ENCODE measurements at regions not wholly inside any gene's neighbourhood (a gene's known extent, or its start where the extent isn't known, plus 50 kb on each side); places are given as distances from the start of the nearest gene placed in this dataset.

DNA sequence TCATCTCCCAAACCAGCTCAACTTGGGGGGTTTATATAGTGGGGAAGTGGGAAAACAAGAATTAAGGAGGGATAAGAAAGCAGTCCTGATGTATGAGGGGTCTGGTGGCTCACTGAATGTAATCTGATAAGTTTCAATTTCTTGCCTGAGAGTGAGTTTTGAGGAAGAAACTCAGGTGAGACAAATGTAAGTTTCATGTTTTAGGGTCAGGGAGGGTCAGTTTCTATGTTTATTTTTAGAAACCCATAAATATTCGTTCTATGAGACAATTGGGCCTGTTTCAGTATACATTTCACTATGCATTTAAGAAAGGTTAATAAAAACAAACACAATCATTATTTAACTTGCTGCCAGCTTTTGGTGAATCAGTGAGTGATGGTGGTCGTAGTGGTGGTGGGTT, 128.0 kb upstream of the MBL2 start:
- intact Hi-C loops (cut with micrococcal nuclease): no loop called here

DNA sequence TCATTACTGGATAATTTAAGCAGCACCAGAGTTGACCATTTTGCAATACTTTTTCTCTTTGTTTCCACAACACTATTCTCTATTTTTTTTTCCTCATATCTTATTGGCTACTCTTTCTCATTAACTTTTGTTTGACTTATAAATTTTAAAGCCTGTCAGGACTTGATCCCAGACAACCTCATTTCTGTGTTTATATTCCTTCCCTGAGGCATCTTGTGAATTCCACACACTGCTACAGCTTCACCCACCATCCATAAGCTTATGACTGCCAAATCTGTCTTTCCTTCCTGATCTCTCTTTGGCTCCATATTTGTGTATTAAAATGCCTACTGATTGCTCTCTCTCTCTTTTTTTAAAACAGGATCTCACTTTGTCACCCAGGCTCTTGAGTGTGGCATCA, 124.6 kb upstream of the MBL2 start:
- intact Hi-C loops (cut with micrococcal nuclease): no loop called here

DNA sequence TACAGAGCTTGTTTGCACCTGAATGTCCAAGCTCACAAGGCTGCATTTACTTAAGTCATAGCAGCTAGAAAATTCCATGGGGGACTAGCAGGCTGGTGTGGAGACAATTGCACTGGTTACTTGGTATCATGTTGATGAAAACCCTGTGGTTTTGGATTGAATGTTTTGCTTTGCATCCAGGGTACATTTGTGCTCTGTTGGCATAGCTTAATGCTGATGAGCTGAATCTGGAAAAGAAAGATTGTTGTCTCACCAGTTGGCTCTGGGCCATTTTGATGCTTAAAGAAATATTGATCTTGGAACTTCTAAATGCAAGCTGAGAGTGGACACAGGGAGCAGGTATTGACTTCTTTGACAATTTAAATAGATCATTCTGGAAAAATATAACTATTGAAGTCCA, 122.5 kb upstream of the MBL2 start:
- intact Hi-C loops (cut with micrococcal nuclease): no loop called here

DNA sequence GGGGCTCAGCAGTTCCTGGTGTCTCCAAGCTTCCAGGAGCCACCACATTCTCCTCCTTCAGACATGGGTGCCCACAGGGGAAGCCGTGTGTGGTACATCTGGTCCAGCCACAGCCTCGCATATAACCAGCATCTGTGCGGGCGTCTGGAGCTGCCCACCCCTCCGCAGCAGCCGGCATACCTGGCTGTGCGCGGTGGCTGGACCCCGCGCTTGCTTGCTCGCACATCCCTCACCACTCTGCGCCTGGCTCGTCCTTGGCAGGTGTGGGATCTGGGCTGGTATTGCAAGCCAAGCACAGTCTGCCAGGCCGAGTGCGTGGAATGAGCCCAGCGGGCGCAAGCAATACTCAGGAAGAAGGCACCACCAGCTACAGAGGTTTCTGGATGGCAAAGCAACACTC, 117.7 kb upstream of the MBL2 start:
- intact Hi-C loops (cut with micrococcal nuclease): no loop called here

DNA sequence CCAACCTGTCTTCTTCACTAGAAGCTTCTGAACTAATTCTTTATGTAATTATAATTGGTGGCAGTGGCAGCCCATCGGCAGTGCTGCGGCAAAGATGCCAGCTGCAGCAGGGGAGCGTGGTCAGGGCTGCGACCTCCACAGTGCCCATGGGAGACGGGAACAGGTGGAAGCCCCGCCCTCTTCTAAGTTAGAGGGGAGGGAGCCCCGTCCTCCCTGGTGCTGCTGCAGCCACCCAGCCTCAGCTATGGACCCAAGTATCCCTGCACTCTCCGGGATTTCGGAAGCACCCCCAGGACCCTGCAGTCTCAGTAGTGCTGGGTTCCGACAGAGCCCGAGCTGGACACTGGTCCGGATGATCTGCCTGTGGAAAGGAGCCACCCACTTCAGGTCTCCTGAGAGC, 117.0 kb upstream of the MBL2 start:
- intact Hi-C loops (cut with micrococcal nuclease): no loop called here

DNA sequence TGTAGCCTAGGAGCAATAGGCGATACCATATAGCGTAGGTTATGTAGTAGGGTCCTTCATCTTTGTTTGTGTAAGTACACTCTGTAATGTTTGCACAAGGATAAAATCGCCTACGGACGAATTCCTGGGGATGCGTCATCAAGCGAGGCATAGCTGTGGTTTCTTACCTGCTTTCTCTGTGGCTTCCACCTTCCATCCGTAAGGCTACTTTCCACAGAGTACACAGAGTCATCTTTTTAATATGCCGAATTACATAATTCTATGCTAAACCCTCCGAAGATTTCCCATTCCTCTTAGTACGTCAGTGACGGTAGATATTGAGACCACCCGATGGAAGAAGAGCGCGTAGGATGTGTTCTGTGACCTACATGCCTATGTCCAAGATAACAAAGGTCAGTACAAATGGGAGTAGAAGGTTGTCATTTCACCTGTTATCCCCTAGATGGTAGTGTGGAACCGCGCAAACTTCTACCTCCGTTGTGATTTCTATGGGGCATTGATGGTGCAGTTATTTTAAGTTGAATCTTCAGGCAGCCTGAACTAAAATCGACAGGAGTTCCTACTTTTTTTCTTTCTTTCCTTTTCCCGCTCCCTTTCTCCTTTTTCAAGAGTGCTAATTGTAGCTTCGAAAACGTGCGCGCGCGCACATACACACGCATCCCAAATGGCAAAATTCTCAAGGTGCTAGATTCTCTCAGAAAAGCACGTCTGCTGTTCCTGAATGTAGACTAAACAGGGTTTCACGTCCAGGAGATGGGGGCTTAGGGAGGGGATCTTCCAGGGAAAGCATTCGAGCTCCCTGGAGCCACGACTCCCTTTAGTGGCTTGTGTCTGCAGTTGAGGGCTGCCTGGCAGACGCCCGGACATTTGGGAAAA, 111.7 kb upstream of the MBL2 start:
- intact Hi-C loops (cut with micrococcal nuclease): no loop called here

DNA sequence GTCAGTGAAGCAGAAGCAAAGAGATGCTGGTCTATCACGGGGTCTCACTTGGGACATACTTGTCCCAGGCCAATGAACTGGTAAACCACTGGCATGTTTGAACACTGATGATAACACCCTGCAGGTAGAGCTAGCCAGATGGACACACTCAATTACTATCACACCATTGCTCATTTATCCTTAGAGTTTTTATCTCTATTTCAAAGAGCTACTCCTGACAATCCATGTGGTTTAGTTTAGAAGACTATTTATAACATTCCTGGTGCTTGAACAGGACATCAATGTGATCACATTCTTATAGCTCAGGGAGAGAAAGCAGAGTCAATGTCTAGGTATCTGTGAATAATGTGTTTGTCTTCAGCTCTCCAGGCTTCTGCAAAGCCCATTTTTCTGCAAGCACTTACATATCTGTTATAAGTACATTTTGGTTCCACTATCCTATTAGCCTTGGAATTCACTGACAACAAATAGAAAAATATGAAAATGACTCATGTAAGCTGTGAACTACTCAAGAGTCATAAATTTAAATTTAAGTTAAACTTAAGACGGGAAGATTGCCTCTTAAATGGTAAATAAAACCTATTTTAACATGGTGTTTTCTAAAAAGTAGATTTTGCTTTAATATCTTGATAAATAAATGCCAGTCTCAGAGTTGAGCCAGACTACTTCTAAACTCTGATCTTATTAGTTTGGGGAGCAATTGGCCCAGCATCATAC, 106.7 kb upstream of the MBL2 start:
- intact Hi-C loops (cut with micrococcal nuclease): no loop called here

DNA sequence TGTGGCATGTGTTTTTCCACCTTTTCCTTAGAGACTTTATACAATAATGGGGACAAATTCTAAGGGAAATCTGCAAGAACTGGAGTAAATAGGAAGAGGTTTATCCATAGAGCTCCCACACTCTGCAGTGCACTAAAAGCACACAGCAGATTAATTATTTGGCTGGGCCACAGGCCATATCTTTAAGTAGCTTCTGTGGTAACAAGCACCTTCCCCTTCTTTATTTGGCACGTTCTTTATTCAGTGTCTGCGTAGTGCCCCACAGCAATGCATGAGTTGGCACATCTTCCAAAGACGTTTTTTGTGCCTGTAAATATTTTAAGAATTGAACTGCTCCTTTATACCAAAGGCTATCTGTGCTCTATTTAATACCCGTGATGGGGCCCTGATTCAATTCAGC, 104.9 kb upstream of the MBL2 start:
- intact Hi-C loops (cut with micrococcal nuclease): no loop called here

DNA sequence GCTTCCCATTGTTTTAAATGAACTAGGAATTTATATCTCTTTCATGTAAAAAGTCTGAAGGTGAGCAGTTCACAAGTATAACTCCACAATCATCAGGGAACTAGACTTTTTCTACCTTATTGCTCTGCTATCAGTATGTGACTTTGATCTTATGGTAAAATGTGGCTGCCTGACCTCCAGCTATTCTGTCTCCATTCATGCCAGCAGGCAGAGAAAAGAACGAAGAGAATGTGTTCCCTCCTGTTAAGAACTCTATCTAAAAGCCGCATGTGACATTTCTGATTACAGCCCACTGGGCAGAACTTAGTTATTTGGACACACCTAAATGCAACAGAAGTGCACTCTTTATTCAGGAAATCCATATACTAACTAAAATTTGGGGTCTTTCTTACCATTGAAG, 102.8 kb upstream of the MBL2 start:
- intact Hi-C loops (cut with micrococcal nuclease): no loop called here

DNA sequence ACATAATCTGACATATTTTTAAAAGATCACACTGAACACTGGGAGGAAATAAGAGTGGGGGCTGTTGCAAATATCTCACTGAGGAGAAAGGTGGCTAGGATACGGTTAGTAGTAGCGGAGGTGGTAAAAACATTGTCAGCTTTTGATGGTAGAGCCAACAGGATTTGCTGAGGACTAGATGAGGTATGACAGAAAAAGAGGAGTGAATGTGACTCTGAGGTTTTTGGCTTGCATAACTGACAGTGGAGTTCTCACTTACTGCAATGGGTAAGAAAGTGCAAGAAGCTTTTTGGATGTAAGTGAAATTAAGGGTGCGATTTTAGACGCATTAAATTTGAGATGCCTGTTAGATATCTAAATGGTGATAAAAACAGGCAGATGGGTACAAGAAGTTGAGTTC, 102.0 kb upstream of the MBL2 start:
- intact Hi-C loops (cut with micrococcal nuclease): no loop called here

DNA sequence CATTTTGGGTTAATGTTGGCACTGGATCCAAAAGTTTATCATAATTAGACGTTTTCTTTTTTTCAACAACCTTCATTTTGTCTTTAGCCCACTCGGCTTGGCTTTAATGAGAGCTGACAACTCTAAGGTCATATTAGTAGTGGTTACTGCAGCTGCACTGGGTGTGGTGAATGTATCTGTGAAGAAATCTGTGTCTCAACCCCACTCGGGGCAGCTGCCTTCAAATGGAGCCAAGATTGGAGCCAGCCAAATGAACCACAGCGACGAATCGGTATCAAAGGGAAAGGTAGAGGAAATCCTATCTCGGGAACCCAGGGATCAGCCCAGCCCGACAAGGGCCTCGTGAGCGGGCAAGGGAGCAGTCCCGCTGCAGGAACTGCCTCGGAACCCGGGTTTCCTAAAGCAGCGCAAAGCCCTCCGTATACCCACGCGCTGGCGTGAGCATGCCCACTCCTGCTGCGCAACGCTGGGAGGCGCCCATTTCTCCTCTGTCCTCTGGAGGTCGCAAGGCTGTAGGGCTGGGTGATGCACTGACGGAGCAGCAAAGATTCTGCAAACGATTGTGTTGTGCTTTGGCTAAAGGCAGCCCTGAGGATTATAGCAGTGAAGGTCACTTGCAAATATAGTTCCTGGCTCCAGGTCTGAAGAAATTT, 98.7 kb upstream of the MBL2 start:
- intact Hi-C loops (cut with micrococcal nuclease): no loop called here

DNA sequence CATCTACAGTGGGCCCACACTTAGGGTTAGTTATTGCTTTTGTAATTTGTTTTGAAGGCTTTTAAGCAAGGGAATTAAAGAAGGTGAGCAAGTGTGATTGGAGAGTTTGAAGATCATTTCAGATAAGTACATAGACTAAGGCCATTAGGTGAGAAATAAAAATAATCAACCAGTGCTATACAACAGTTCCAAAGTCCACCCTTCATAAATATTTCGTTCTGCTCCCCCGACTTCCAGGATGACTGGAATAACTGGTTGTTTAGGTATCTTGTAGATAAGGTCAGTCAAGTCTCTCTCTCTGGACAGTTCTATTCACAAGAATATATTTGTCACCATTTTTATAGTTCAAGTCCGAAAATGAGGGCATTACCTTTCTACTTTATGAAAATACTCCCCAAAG, 98.0 kb upstream of the MBL2 start:
- intact Hi-C loops (cut with micrococcal nuclease): no loop called here

DNA sequence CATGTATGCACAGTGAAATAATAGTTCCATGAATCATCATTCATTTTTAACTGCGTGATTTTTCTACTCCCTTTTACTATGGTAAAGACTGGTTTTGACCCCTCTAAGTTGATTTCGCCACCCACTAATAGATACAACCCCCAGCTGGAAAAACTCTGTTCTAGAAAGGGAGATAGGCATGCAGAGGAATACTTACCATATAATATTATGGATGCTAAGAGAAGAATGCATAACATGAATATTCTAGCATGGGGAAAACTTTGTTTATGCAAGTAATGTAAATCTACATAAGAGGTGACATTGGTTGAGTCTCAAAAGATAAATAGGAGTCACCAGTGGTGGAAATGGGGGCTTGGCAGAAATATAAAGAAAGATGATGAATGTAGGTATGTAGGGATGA, 97.3 kb upstream of the MBL2 start:
- intact Hi-C loops (cut with micrococcal nuclease): no loop called here

DNA sequence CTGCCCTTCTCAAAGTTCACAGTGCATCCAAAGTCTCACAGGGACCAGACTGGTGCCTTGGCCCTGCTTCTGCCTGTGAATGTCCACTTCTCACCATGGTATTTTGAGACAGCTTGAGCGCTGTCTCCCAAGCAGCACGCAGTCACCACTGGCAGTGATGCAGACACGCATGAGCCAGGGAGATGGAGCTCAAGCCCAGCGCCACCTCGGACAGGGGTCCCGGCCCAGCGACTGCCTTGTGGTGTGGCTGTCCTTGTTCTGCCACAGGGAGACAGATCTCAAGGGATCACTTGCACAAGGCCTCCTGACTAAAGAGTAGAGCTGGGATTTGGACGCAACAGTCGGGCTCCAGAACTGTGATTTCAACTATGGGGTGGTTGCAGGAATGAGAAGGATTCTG, 92.6 kb upstream of the MBL2 start:
- intact Hi-C loops (cut with micrococcal nuclease): no loop called here

DNA sequence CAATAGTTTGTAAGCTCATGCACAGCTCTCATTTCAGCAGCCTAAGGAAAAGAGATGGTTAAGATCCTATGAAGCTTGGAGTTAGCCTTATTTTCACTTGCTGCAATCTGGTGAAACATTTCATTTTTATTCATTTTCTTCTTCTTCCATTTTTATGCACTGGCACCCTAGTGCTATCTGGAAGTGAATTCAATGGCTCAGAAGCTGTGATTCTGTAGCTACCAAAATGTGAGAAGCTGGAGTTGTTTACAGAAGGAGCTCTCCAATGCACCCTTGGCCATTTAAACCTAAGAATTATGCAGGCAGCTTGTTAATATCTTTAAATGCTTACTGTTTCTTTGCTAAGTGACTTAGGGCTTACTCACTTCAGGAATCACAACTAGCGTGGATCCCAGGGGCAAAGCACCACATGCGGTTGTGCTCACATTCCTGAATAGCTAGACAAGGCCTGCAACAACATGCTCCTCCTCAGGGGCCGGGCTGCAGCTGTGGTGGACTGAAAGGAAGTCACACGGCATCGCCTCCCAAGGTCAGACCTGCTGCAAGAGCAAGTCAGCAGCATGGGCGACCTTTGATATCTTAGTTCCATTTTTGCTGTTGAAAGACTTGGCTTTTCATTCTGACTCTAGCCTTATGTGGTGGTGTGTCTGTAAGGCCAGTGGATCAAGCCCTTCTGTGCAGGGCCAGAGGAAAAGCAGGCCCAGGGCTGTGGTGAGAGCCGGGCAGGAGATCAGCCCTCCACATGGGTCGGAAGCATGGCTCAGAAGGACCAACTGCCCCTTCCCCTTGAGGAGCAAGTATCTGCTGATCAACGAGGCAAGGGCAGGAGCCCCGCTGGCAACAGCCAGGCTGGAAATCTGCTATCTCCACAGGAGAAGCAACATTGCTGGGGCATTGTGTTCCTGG, 91.9 kb upstream of the MBL2 start:
- intact Hi-C loops (cut with micrococcal nuclease): no loop called here

DNA sequence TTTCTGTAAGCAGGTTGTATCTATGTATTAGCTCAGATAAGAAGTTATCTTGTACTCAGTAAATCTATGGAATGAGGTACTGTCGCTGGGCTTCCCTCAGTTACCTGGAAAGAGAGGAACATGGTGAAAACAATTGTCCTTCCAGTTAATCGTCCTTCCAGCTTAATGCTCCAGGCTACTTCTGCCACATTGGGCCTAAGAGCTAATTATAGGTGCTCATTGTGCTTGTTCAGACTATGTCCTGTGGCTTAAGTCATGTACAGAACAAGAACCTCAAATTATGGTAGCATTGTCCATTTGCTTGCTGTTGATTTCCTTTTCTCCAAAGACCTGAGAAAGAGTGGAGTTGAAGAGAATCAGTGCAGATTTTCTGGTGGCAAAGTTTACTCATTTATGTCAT, 86.1 kb upstream of the MBL2 start:
- intact Hi-C loops (cut with micrococcal nuclease): no loop called here

DNA sequence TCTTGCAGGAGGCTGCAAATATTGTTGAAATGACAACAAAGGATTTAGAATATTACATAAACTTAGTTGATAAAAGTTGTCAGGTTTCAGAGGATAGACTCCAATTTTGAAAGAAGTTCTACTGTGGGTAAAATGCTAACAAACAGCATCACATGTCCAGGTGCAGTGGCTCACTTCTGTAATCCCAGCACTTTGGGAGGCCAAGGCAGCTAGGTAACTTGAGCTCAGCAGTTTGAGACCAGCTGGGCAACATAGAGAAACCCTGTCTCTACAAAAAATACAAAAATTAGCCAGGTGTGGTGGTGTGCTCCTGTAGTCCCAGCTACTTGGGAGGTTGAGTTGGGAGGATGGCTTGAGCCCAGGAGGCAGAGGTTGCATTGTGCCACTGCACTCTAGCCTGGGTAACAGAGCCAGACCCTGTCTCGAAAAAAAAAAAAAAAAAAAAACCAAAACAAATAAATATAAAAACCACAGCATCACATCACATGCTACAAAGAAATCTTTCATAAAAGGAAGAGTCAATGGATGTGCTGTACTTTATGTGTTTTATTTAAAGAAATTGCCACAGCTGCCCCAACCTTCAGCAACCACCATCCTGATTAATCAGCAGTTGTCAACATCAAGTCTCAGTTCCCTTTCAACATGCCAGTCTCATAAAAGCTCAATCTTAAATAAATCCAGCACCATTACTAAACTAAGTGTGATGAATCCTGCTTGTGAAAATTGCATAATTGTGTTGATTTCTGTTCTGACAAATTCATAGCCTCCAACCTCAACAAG, 83.2 kb upstream of the MBL2 start:
- intact Hi-C loops (cut with micrococcal nuclease): no loop called here

DNA sequence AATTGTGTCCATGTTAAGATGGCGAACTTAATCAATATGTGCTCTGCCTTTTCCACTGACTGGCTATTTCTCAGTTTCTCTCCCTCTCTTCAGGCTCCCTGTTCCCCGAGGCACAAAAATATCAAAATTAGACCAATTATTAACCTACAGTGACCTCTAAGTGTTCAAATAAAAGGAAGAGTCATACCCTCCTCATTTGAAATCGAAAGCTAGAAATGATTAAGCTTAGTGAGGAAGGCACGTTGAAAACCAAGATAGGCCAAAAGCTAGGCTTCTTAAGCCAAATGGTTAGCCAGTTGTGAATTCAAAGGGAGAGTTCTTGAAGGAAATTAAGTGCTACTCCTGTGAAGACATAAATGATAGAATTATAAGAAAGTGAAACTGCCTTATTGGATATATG, 81.1 kb upstream of the MBL2 start:
- intact Hi-C loops (cut with micrococcal nuclease): no loop called here

DNA sequence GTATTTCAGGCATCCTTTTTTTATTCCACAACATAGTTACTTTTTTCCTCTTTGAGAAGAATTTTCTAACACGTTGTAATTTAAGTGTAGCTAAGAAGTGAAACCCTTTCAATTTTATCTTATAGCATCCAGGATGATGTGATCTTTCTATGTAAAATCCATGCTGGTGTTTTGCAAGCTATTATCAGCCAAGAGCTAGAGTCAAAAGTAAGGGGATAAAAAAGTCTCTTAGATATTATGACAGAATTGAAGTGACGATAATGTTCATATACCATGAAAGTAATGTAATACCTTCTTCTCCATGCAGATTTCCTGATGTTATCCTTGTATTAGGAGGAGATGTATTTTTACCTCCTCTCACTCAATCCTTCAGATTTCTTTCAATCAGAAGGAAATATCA, 64.2 kb upstream of the MBL2 start:
- intact Hi-C loops (cut with micrococcal nuclease): no loop called here

All from T-helper 1 cell treated with Interleukin-12 subunit alpha and Interleukin-12 subunit beta and Interleukin-4 antibody, amounts not matched to agents 30 ng/mL and 1 ng/mL, for 36 hours (primary cell).